Fibroblast of lung (primary cell): ENCODE measurements at regions not wholly inside any gene's neighbourhood (a gene's known extent, or its start where the extent isn't known, plus 50 kb on each side); places are given as distances from the start of the nearest gene placed in this dataset.

Source experiments
- DNase-seq, 2 donors: peaks; one replicate each; pipeline versions ENCODE4 v3.0.0 to v3.0.0-alpha.2; 2010; ENCODE audit warnings: low read depth in 2 of 2
- H2AFZ ChIP-seq: 2 replicates; pipeline ENCODE4 v1.5.1; 2012; ENCODE audit warnings: low read length, control low read depth, inconsistent platforms
- H3K27ac ChIP-seq: 2 replicates; pipeline ENCODE4 v1.5.1; 2011; ENCODE audit warnings: low read length, control low read depth; ENCODE audit not compliant: insufficient read depth
- H3K27me3 ChIP-seq: 2 replicates; pipeline ENCODE4 v1.5.1; 2011; ENCODE audit warnings: mild to moderate bottlenecking, low read length; ENCODE audit not compliant: control insufficient read depth, insufficient read depth
- H3K36me3 ChIP-seq: 2 replicates; pipeline ENCODE4 v1.5.1; 2011; ENCODE audit warnings: low read length; ENCODE audit not compliant: control insufficient read depth, insufficient read depth
- H3K4me1 ChIP-seq: 2 replicates; pipeline ENCODE4 v1.5.1; 2011; ENCODE audit warnings: low read length; ENCODE audit not compliant: control insufficient read depth, insufficient read depth; ENCODE audit errors: extremely low read depth
- H3K4me2 ChIP-seq: 2 replicates; pipeline ENCODE4 v1.5.1; 2011; ENCODE audit warnings: low read length, control low read depth; ENCODE audit not compliant: insufficient read depth; ENCODE audit errors: extremely low read depth
- H3K4me3 ChIP-seq, 4 experiments: fragments of 200-600 bp in 1 of 4; sonication (generic) in 1 of 4; replicated peaks in 1 of 4; 2 replicates each; pipeline ENCODE4 v1.5.1; 2011 to 2016; ENCODE audit warnings: low read length in 4 of 4, low read depth in 3 of 4, mild to moderate bottlenecking in 3 of 4, control low read depth in 2 of 4, inconsistent platforms in 1 of 4, mixed read lengths in 1 of 4; ENCODE audit not compliant: insufficient read depth in 1 of 4; ENCODE audit errors: control extremely low read depth in 1 of 4
- H3K79me2 ChIP-seq: 2 replicates; pipeline ENCODE4 v1.5.1; 2012; ENCODE audit warnings: mild to moderate bottlenecking, low read length, inconsistent platforms; ENCODE audit not compliant: control insufficient read depth, insufficient read depth
- H3K9ac ChIP-seq: 2 replicates; pipeline ENCODE4 v1.5.1; 2011; ENCODE audit warnings: mild to moderate bottlenecking, low read length, control low read depth; ENCODE audit not compliant: insufficient read depth
- H3K9me3 ChIP-seq: 2 replicates; pipeline ENCODE4 v1.5.1; 2012; ENCODE audit warnings: low read depth, low read length; ENCODE audit not compliant: control insufficient read depth, insufficient read depth
- H4K20me1 ChIP-seq: 2 replicates; pipeline ENCODE4 v1.5.1; 2011; ENCODE audit warnings: low read length; ENCODE audit not compliant: control insufficient read depth, insufficient read depth; ENCODE audit errors: extremely low read depth
- EZH2 ChIP-seq: IDR thresholded peaks from 2 replicates; pipeline ENCODE4 v1.5.1; 2012; ENCODE audit warnings: low read length, control low read depth, mild to moderate bottlenecking; ENCODE audit errors: missing control alignments
- TF ChIP-seq, protein P1 (sequence below), 2 donors: IDR thresholded peaks in 1 of 2; conservative IDR thresholded peaks in 1 of 2; 1 replicate in 1 of 2; 2 replicates in 1 of 2; pipeline ENCODE4 v1.5.1; 2011 to 2012; ENCODE audit warnings: low read length in 2 of 2, control low read depth in 1 of 2, inconsistent platforms in 1 of 2, low read depth in 1 of 2, mild to moderate bottlenecking in 1 of 2

DNA sequence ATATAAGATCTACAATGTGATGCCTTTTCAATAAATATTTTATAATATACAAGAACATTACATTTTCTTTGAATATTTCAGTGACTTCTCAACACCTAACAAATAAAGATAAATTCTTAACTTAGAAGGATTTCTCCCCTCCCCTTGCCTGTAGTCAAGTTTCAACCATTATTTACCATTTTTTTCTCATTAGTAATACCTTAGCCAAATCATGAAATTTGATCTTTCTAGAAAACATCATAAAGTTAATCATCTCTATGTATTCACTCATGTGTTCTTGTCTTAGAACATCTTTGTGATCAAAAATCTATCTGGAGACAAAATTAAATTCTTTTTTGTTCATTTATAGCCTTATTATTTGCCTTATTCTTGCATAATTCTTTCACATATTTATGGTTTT, 1201.8 kb upstream of the EPHA6 start:
- Histone ChIP-seq H3K9ac (no peak overlapping the region), H3K4me1 (no peaks in the 10 kb centered on the region), H3K27ac (no peak overlapping the region), H3K36me3 (no peaks in the 10 kb centered on the region), H3K79me2 (no peaks in the 10 kb centered on the region), H4K20me1 (no peaks in the 10 kb centered on the region), H3K9me3 (no peaks in the 10 kb centered on the region), H3K27me3 (no peaks in the 10 kb centered on the region), H3K4me3 (no peak overlapping the region), H2AFZ (no peak overlapping the region), H3K4me2 (no peak overlapping the region)
- DNase-seq: no peak
- TF ChIP-seq EZH2: no peak
- TF ChIP-seq, protein P1, sequence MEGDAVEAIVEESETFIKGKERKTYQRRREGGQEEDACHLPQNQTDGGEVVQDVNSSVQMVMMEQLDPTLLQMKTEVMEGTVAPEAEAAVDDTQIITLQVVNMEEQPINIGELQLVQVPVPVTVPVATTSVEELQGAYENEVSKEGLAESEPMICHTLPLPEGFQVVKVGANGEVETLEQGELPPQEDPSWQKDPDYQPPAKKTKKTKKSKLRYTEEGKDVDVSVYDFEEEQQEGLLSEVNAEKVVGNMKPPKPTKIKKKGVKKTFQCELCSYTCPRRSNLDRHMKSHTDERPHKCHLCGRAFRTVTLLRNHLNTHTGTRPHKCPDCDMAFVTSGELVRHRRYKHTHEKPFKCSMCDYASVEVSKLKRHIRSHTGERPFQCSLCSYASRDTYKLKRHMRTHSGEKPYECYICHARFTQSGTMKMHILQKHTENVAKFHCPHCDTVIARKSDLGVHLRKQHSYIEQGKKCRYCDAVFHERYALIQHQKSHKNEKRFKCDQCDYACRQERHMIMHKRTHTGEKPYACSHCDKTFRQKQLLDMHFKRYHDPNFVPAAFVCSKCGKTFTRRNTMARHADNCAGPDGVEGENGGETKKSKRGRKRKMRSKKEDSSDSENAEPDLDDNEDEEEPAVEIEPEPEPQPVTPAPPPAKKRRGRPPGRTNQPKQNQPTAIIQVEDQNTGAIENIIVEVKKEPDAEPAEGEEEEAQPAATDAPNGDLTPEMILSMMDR (conservative IDR thresholded peaks at IDR 0.05 in 1 of 2, IDR thresholded peaks at IDR 0.05 in 1 of 2; ENCODE audit: low read depth in 1 of 2, low read length in 2 of 2): no peak

DNA sequence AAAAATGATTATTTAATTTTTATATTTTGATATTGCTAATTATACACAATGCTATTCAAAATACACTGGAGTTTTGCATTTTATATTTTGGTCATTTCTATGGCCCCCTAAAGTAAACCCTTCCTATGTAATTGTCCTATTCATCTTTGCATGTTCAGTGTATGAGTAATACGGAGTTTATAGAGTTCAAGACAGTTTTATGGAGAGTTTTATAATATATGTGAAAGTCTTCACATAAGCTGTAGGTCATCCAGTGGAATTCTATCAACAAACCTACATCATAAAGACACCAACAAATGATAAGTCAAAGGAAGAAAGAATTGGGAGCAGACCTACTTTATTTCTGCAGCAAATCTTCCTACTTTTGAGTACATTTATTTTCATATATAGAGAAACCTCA, 1200.4 kb upstream of the EPHA6 start:
- H4K20me1 ChIP-seq: no peaks in the 10 kb centered on the region
- no peak overlapping the region for H3K9ac ChIP-seq
- H3K9me3 ChIP-seq: no peaks in the 10 kb centered on the region
- no peak overlapping the region for H3K4me2 ChIP-seq
- no peak overlapping the region for H2AFZ ChIP-seq
- no peak overlapping the region for H3K27ac ChIP-seq
- no peaks in the 10 kb centered on the region for H3K36me3 ChIP-seq
- TF ChIP-seq EZH2: no peak
- TF ChIP-seq, protein P1 (conservative IDR thresholded peaks at IDR 0.05 in 1 of 2, IDR thresholded peaks at IDR 0.05 in 1 of 2; ENCODE audit: low read depth in 1 of 2, low read length in 2 of 2): no peak
- H3K4me1 ChIP-seq: no peaks in the 10 kb centered on the region
- no peak for DNase-seq
- H3K79me2 ChIP-seq: no peaks in the 10 kb centered on the region
- H3K27me3 ChIP-seq: no peaks in the 10 kb centered on the region
- no peak overlapping the region for H3K4me3 ChIP-seq

DNA sequence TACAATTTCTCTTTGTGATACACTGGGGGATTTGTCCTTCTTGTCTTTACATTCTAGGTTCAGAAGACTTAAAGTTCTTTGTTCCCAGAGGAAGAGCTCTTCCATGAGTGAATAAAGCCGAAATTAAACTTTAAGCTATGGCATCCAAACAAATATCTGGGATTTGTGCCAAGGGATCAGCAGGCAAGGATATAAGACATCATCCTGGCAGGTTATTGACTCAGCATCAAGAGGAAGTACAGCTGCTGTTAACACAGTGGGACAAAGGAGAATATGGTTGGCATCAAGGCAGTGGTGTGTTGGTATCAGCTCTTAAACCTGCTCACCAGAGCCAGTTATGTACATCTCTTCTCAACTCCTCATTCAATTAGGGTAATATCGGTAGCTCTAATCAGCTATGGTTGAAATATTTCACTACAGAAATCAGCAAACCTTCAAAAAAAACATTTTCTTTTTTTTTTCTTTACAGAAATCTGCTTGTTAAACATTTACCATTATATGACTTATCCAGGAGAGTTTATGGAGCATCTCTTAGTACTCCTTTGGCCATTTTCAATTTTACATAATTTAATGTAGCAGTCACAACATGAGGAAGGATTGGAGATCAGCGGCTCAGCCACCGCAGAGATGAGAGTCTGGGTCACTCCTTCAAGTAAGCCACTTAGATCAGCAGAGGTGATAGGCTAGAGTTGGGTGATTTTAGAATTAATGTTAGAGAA, 1198.6 kb upstream of the EPHA6 start:
- Histone ChIP-seq H3K79me2 (no peaks in the 10 kb centered on the region), H3K9ac (no peak overlapping the region), H3K4me1 (no peaks in the 10 kb centered on the region), H3K27me3 (no peaks in the 10 kb centered on the region), H3K4me3 (no peak overlapping the region), H3K4me2 (no peak overlapping the region), H3K27ac (no peak overlapping the region), H3K36me3 (no peaks in the 10 kb centered on the region), H3K9me3 (no peaks in the 10 kb centered on the region), H2AFZ (no peak overlapping the region), H4K20me1 (no peaks in the 10 kb centered on the region)
- no peak for DNase-seq
- TF ChIP-seq EZH2: no peak
- TF ChIP-seq, protein P1 (conservative IDR thresholded peaks at IDR 0.05 in 1 of 2, IDR thresholded peaks at IDR 0.05 in 1 of 2; ENCODE audit: low read depth in 1 of 2, low read length in 2 of 2): no peak
